Right cardiac atrium (tissue), 5 donors: ENCODE measurements at regions not wholly inside any gene's neighbourhood (a gene's known extent, or its start where the extent isn't known, plus 50 kb on each side); places are given as distances from the start of the nearest gene placed in this dataset.

Experiments used
- ATAC-seq, 2 donors: fragments of 200-7000 bp; cut with Tn5 transposase; one replicate each; pipeline versions ENCODE4 v1.8.0 to v1.9.1; 2020; ENCODE audit warnings: moderate library complexity in 2 of 2, mild to moderate bottlenecking in 1 of 2
- DNase-seq, 3 donors: peaks; one replicate each; pipeline ENCODE4 v3.0.0-alpha.2; 2020
- H3K27ac ChIP-seq: one replicate; pipeline ENCODE4 v1.5.1; 2013; ENCODE audit warnings: mild to moderate bottlenecking, low read length, control low read depth, moderate library complexity
- H3K27me3 ChIP-seq: one replicate; pipeline ENCODE4 v1.6.1; 2013; ENCODE audit not compliant: control insufficient read depth, insufficient read depth
- H3K4me1 ChIP-seq: one replicate; pipeline ENCODE4 v1.6.1; 2013; ENCODE audit warnings: low read length; ENCODE audit not compliant: control insufficient read depth, insufficient read depth
- H3K4me3 ChIP-seq: one replicate; pipeline ENCODE4 v1.5.1; 2013; ENCODE audit warnings: low read length, control low read depth
- H3K9me3 ChIP-seq: one replicate; pipeline ENCODE4 v1.6.1; 2013; ENCODE audit warnings: low read length; ENCODE audit not compliant: control insufficient read depth
- WGBS: extraction: QIAGEN DNeasy Blood & Tissue Kit; methylation state at CpG from one replicate; pipeline ENCODE4 v1.1.7; 2013; 5-methylcytosine and 5-hydroxymethylcytosine counted together
- intact Hi-C, 4 donors: fragments of 100-400 bp; cut with DNase I; formaldehyde crosslinking; loops; one replicate each; pipeline versions ENCODE4 v1.11.0 to v1.14.0; 2022 to 2023
- donor health status: healthy with polysubstance abuse.
- donor health status: DM: no; HTN: yes; CAD: no.
- donor health status: DM: no; HTN: no; CAD: no.
- donor health status: DM: no; HTN: yes; CAD: no; lungs with severe emphysema.
- donor health status: DM: yes; HTN: yes; CAD: no.

- intact Hi-C loops = no loop called here
- Histone ChIP-seq H3K27me3 (no peaks in the 10 kb centered on the region), H3K27ac (peak overlapping the region; percentile 50), H3K4me1 (peaks cover 8% of the 10 kb centered on the region), H3K9me3 (no peaks in the 10 kb centered on the region), H3K4me3 (no peak overlapping the region)
- peak in 1 of 2 donors; percentile 10 for ATAC-seq
- no peak for DNase-seq
Measured at GRCh38 chr12:67797753-67798152, 149.2 kb downstream of the DYRK2 start.

DNA sequence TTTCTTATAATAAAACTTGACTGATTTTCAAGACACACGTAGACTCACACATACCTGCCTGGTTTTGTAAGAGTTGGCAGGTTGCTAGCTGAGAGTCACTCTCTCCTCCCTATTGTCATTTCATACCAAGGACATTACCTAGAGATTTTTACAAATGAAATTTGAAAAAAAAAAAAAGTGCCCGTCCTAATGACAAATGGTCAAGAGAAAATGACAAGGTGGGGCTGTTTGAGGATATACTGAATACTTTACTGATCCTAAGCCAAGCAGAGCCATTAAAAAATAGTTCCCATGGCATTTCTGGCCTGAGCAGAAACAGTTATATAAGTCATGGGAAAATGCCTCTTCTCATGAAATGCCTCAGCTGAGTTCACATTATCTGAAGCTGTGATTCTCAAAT lies 150.2 kb downstream of the DYRK2 start:
- Histone ChIP-seq H3K4me1 (peaks cover 9% of the 10 kb centered on the region), H3K27me3 (no peaks in the 10 kb centered on the region), H3K4me3 (no peak overlapping the region), H3K9me3 (no peaks in the 10 kb centered on the region), H3K27ac (no peak overlapping the region)
- intact Hi-C loops = no loop called here
- no peak for DNase-seq
- 50% methylated on average over 2 of the region's 2 CpGs for WGBS
- no peak for ATAC-seq

GRCh38 chr12:67802731-67803130 lies 154.2 kb downstream of the DYRK2 start:
- peaks cover 6% of the 10 kb centered on the region for H3K4me1 ChIP-seq
- 74% methylated on average over 5 of the region's 5 CpGs for WGBS
- intact Hi-C loops = no loop called here
- DNase-seq = no peak
- no peak overlapping the region for H3K27ac ChIP-seq
- no peaks in the 10 kb centered on the region for H3K9me3 ChIP-seq
- ATAC-seq = no peak
- no peak overlapping the region for H3K4me3 ChIP-seq
- H3K27me3 ChIP-seq = no peaks in the 10 kb centered on the region

DNA sequence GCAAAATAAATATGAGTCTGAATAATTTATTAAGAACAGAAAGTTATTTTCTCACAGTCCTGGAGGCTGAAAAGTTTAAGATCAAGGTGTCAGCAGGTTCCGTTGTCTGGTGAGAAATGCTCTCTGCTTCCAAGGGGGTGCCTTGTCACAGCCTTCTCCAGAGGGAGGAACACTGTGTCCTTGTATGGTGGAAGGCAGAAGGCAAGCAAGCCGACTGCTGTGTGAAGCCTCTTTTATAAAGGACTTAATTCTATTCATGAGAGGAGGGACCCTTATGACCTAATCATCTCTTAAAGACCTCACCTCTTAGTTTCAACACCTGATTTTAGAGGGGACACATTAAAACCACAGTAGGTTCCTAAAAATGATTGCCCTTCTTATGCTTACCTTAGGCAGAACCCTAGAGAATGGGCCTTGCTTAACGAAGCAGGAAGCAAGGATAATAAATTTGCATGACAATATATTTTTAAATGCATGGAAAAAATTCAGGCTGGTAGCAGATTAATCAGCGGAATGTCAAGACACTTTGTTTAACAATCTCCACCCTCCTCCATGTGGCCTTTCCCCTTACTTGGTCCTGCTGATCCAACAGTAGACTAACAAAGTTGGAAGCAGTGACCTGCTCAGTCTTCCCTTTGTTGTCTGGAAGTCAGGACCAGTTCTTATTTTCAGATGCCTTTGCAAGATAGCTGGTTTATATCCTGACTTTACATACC lies 154.9 kb downstream of the DYRK2 start:
- H3K4me3 ChIP-seq = no peak overlapping the region
- no peaks in the 10 kb centered on the region for H3K9me3 ChIP-seq
- no peak overlapping the region for H3K27ac ChIP-seq
- 64% methylated on average over 4 of the region's 4 CpGs for WGBS
- ATAC-seq = peak in 1 of 2 donors; percentile 48
- intact Hi-C loops = no loop called here
- no peaks in the 10 kb centered on the region for H3K27me3 ChIP-seq
- H3K4me1 ChIP-seq = peaks cover 5% of the 10 kb centered on the region
- DNase-seq = no peak

DNA sequence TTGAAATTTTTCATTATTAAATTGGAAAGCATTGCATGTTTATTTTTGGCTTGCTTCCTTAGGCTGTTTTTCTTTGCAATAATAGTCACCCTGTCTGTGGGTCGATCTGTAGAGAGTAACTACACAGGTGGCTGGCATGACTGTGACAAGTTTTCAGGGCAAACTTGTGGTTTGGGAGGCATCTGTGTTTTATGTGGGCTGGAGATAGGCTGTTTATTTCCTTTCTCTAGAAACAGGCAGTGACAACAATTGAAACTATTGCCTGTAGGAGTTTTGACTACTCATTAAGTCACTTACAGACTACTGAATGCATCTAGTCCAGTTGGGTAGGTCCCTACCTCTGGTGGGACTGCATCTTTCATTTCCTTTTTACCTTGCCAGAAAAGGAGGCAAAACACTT lies 155.6 kb downstream of the DYRK2 start:
- DNase-seq = no peak
- H3K4me3 ChIP-seq = no peak overlapping the region
- no peaks in the 10 kb centered on the region for H3K9me3 ChIP-seq
- 42% methylated on average over 1 of the region's 1 CpG for WGBS
- H3K27me3 ChIP-seq = no peaks in the 10 kb centered on the region
- no peak for ATAC-seq
- H3K27ac ChIP-seq = no peak overlapping the region
- intact Hi-C loops = no loop called here
- peaks cover 3% of the 10 kb centered on the region for H3K4me1 ChIP-seq

GRCh38 chr12:67807814-67808213 lies 159.3 kb downstream of the DYRK2 start:
- H3K27ac ChIP-seq = peak overlapping the region; percentile 7
- H3K4me1 ChIP-seq = peaks cover under 1% of the 10 kb centered on the region
- H3K27me3 ChIP-seq = no peaks in the 10 kb centered on the region
- no peak overlapping the region for H3K4me3 ChIP-seq
- 53% methylated on average over 5 of the region's 5 CpGs for WGBS
- ATAC-seq (no peak), DNase-seq (no peak)
- H3K9me3 ChIP-seq = no peaks in the 10 kb centered on the region
- intact Hi-C loops = no loop called here

DNA sequence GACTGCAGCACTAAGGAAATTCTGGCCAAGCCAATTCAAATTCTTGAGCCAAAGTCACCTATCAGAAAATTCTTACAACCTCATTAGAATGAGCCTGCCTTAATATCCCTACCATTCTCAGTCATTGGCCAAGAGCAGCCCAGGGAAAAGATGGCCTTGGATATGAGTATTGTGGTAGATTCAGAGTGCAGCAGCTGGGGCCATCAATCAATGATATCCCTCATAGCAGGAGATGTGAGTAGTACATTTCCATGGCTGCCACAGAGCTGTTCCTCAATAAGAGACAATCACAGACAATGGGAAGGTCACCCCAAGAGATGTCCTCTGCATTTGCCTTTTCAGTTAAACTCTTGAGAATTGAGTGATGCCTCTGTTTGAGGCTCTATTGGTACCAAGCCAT lies 161.6 kb downstream of the DYRK2 start:
- no peak for DNase-seq
- Histone ChIP-seq H3K27ac (no peak overlapping the region), H3K4me3 (no peak overlapping the region)

DNA sequence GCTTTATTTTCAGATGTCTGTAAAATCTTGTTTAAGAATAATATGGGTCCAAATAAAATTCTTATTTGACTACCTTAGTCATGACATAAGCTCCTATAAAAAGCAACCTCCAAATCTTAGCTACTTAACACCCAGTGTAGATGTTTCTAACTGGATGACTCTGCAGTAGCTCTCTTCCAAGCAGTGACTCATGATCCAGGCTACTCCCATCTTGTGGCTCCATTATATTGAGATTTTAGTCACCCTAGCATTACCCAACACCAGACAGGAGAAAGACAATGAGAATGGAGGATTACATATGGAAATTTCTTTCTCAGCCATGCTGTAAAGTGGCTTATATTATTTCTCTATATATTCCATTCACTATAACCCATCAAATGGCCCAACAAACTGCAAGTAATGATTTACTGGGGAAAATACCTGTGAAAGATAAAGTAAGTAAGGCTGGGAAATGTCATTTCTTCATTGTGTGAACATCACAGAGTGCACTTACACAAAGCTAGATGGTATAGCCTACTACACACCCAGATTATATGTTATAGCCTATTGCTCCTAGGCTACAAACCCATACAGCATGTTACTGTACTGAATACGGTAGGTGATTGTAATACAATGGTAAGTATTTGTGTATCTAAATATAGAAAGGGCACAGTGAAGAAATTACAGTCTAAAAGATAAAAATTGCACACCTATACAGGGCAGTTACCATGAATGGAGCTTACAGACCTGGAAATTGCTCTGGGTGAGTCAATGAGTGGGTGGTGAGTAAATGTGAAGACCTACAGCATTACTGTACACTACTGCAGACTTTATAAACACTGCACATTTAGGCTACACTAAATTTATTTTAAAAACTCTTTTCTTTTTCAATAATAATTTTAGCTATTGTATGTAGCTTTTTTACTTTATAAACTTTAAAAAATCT lies 163.2 kb downstream of the DYRK2 start:
- ATAC-seq (no peak), DNase-seq (no peak)
- Histone ChIP-seq H3K9me3 (no peaks in the 10 kb centered on the region), H3K27me3 (no peaks in the 10 kb centered on the region), H3K4me3 (no peak overlapping the region), H3K27ac (no peak overlapping the region), H3K4me1 (no peaks in the 10 kb centered on the region)
- WGBS = 99% methylated on average over 1 of the region's 1 CpG
- intact Hi-C loops = no loop called here

More for the DNA sequence above, 161.6 kb downstream of the DYRK2 start:
- intact Hi-C loops = no loop called here
- Histone ChIP-seq H3K27me3 (no peaks in the 10 kb centered on the region), H3K9me3 (no peaks in the 10 kb centered on the region), H3K4me1 (no peaks in the 10 kb centered on the region)
- no peak for ATAC-seq

DNA sequence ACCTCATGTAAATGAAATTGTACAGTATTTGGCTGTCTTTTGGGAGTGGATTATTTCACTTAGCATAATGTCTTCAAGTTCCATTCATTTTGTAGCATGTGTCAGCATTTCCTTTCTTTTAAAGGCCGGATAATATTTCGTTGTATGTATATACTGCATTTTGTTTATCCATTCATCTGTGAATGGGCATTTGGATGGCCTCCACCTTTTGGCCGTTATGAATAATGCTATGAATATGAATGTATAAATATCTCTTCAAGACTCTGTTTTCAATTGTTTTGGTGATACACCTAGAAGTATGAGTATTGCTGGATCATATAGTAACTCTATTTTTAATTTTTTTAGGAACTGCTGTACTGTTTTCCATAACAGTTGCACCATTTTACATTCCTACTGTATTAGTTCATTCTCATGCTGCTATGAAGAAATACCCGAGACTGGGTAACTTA lies 164.9 kb downstream of the DYRK2 start:
- WGBS = 77% methylated on average over 4 of the region's 4 CpGs
- no peaks in the 10 kb centered on the region for H3K27me3 ChIP-seq
- ATAC-seq (no peak), DNase-seq (no peak)
- no peaks in the 10 kb centered on the region for H3K4me1 ChIP-seq
- no peaks in the 10 kb centered on the region for H3K9me3 ChIP-seq
- H3K4me3 ChIP-seq = no peak overlapping the region
- no peak overlapping the region for H3K27ac ChIP-seq
- intact Hi-C loops = no loop called here

DNA sequence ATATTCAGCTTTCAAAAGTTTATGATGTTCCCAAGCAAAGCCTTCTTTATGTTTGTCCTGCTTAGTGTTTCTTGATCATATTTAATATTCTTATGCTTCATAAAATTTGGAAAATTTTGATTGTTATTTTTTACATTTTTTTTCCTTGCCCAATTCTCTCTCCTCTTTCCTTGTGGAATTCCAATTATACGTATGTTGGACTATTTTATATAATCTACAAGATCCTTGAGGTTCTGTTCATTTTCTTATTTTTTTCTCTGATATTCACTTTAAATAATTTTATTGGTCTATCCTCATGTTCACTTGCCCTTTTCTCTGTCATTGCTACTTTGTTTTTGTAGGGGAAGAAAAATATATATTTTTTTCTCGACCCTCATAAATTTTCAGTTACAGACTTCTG lies 167.7 kb downstream of the DYRK2 start:
- Histone ChIP-seq H3K4me1 (no peaks in the 10 kb centered on the region), H3K9me3 (no peaks in the 10 kb centered on the region), H3K27ac (no peak overlapping the region), H3K4me3 (no peak overlapping the region), H3K27me3 (no peaks in the 10 kb centered on the region)
- intact Hi-C loops = no loop called here
- ATAC-seq (no peak), DNase-seq (no peak)
- WGBS = 94% methylated on average over 2 of the region's 2 CpGs

DNA sequence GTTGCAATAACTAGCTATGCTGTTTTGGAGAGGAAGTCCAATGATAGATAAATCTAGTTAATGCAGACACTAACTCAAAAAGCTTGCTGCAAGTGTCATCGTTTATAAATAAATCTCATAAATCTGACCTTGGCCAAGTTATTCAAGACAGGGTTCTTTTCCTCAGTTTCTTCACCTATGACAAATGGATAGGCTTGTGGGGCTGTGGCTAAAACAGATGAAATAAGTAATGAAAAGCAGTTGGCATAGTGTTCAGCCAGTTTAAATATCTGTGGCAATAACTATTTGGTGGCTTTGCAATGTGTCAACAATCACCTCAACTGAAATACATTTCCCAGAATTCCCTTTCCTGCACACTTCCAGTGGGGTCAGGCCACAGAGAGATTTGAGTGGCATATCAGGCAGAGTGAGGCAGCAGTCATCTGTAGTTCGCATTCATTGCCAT lies 169.9 kb downstream of the DYRK2 start:
- no peak for DNase-seq
- no peaks in the 10 kb centered on the region for H3K9me3 ChIP-seq
- intact Hi-C loops = no loop called here
- H3K4me3 ChIP-seq = no peak overlapping the region
- H3K27me3 ChIP-seq = no peaks in the 10 kb centered on the region
- ATAC-seq = no peak
- H3K27ac ChIP-seq = no peak overlapping the region
- WGBS = 68% methylated on average over 2 of the region's 2 CpGs
- no peaks in the 10 kb centered on the region for H3K4me1 ChIP-seq
